IMR-90 (cell line): ENCODE measurements at regions not wholly inside any gene's neighbourhood (a gene's known extent, or its start where the extent isn't known, plus 50 kb on each side); places are given as distances from the start of the nearest gene placed in this dataset.

Experiments used
- BHLHE40 ChIP-seq: fragments of 150-350 bp; IDR thresholded peaks from 2 replicates; pipeline ENCODE4 v1.6.1; 2016; ENCODE audit warnings: mild to moderate bottlenecking, low read depth, low read length
- CTCF ChIP-seq: conservative IDR thresholded peaks from 2 replicates; pipeline ENCODE4 v1.5.1; 2012; ENCODE audit warnings: mild to moderate bottlenecking, low read depth, low read length, improper control_type of control experiment
- MAZ ChIP-seq: IDR thresholded peaks from 2 replicates; pipeline ENCODE4 v1.6.1; 2012; ENCODE audit warnings: low read depth, mild to moderate bottlenecking, low read length, improper control_type of control experiment, moderate library complexity, borderline replicate concordance
- POLR2A ChIP-seq: IDR thresholded peaks from 2 replicates; pipeline ENCODE4 v1.6.1; 2012; ENCODE audit warnings: mild to moderate bottlenecking, low read depth, low read length
- RAD21 ChIP-seq: IDR thresholded peaks from 2 replicates; pipeline ENCODE4 v1.6.1; 2012; ENCODE audit warnings: low read length, improper control_type of control experiment
- RCOR1 ChIP-seq: IDR thresholded peaks from 2 replicates; pipeline ENCODE4 v1.6.1; 2012; ENCODE audit warnings: mild to moderate bottlenecking, low read length, improper control_type of control experiment; ENCODE audit not compliant: insufficient replicate concordance
- RFX5 ChIP-seq: IDR thresholded peaks from 2 replicates; pipeline ENCODE4 v1.8.0; 2012; ENCODE audit warnings: low read depth, mild to moderate bottlenecking, low read length, moderate library complexity
- SMC3 ChIP-seq: fragments of 150-350 bp; IDR thresholded peaks from 2 replicates; pipeline ENCODE4 v1.6.1; 2016; ENCODE audit warnings: low read depth, mild to moderate bottlenecking, antibody characterized with exemption, low read length, moderate library complexity
- TF ChIP-seq, protein P1 (sequence below): fragments of 150-350 bp; IDR thresholded peaks from 2 replicates; pipeline ENCODE4 v1.6.1; 2017; ENCODE audit warnings: mild to moderate bottlenecking, antibody characterized with exemption, low read length, low read depth

GRCh38 chr11:134471087-134471715, 59.2 kb upstream of the B3GAT1 start:
- TF ChIP-seq POLR2A (no peak), CTCF (no peak), RFX5 (no peak), SMC3 (no peak), BHLHE40 (no peak), MAZ (no peak), RCOR1 (no peak), RAD21 (no peak)
- TF ChIP-seq, protein P1, sequence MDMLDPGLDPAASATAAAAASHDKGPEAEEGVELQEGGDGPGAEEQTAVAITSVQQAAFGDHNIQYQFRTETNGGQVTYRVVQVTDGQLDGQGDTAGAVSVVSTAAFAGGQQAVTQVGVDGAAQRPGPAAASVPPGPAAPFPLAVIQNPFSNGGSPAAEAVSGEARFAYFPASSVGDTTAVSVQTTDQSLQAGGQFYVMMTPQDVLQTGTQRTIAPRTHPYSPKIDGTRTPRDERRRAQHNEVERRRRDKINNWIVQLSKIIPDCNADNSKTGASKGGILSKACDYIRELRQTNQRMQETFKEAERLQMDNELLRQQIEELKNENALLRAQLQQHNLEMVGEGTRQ: no peak
